Cardiac septum (tissue), 1 donor: ENCODE measurements at regions not wholly inside any gene's neighbourhood (a gene's known extent, or its start where the extent isn't known, plus 50 kb on each side); places are given as distances from the start of the nearest gene placed in this dataset.
A peak's percentile ranks its signal among the peaks of the same experiment; 100 is the strongest.
"Not testable (repeated sequence)": the region's sequence is repeated elsewhere in the genome, so short reads cannot be mapped to it uniquely, and the experiment has no call there.

Experiments used
- DNase-seq: peaks from one replicate; pipeline ENCODE4 v3.0.0-alpha.2; 2020; ENCODE audit warnings: low spot score
- intact Hi-C: fragments of 100-400 bp; cut with DNase I; formaldehyde crosslinking; loops from one replicate; pipeline ENCODE4 v1.14.0; 2022
- donor health status: DM: no; HTN: no; CAD: no.

- intact Hi-C loops, result no loop called here
- DNase-seq, result no peak
Observed at GRCh38 chr20:28562510-28562898, 2695.0 kb upstream of the DEFB115 start.

- DNase-seq, intact Hi-C loops: not testable (repeated sequence)
Observed at GRCh38 chr20:28562899-28563521, 2694.5 kb upstream of the DEFB115 start.

DNA sequence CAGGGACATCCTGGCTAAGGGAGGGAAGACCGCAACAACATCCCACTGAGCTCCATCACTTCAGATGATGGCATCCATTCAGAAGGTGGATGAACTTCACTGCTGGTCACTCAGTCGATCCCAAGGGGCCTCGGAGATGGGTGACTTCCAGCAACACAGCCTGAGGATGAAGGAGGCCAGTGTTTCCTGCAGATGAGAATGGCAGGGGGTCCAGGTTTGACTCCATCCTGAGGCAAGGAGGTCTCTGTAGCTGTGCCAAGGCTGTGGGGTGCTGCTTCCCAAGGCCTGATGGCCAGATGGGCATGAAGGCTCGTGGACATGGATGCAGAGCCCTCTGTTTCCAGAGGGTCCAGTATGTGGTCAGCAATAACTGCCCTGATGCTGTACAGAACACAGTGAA is 2693.4 kb upstream of the DEFB115 start:
- DNase-seq, intact Hi-C loops: not testable (repeated sequence)

DNA sequence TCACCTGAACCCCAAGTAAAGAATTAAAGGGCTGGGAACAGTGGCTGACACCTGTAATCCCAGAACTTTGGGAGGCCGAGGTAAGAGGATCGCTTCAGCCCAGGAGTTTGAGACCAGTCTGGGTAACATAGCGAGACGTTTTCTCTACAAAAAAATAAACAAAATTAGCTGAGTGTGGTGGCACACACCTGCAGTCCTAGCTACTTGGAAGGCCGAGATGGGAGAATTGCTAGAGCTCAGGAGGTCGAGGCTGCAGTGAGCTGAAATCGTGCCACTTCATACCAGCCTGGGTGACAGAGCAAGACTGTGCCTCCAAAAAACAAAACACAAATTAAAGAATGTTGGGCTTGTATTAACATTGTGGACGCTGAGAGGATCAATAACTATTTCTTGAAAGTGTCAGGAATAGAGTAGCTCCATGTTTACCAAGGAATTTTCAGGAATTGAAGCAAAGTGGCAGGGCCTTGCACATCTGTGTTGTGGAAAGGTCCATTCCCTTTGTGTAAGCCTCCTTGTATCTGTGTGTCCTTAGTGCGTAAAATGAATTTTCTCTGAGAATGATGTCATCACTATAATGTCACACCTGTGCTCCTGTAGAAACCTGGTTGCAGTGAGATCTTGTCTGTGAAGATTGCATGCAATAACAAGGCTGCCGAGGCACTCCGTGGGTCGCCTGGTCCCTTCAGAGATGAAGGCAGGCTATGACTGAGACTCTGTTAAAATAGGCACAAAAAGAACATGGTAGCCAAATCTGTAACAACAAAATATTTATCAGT is 2692.6 kb upstream of the DEFB115 start:
- intact Hi-C loops, DNase-seq: not testable (repeated sequence)

DNA sequence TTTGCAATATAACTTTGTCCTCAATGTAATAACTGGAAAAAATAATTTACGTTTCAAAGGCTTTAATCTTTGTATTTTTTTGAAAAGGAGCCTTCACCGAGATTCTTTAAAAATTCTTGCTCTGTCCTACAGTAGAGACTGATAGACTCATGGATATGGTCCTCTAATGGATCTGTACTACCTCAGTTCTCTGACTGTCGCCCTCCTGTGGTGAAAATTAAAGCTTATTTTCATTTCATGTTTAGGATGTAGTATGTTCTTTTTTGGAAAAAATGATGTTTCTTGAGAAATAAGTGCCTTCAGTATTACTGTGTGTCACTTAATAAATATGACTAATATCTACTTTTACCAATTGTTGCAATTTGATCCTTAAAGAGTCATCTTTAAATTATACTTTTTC is 2681.5 kb upstream of the DEFB115 start:
- intact Hi-C loops, DNase-seq: not testable (repeated sequence)

GRCh38 chr20:28591680-28592079 is 2665.8 kb upstream of the DEFB115 start:
- intact Hi-C loops, DNase-seq: not testable (repeated sequence)

- DNase-seq, intact Hi-C loops: not testable (repeated sequence)
Observed at GRCh38 chr20:28593383-28593782, 2664.1 kb upstream of the DEFB115 start.

GRCh38 chr20:28594476-28594875 is 2663.0 kb upstream of the DEFB115 start:
- DNase-seq, intact Hi-C loops: not testable (repeated sequence)

DNA sequence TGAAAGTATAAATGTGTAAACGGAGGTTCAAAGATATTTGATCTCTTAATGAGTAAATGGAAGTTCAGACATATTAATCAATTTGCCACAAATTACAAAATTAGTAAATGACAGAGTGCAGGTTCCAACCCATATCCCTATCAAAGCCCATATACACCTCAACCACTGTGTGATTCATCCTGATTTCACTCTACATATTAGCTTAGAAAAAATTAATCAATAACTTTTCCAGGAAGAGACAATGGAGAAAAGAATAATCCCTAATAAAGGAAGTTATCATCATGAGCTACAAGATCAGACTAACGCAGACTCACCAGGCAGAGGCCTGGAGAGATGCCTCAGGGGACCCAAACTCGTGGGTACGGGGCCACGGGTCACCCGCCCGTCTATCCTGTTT is 2655.5 kb upstream of the DEFB115 start:
- intact Hi-C loops, DNase-seq: not testable (repeated sequence)

GRCh38 chr20:28602403-28603217 is 2654.9 kb upstream of the DEFB115 start:
- intact Hi-C loops, result not testable (repeated sequence)
- peak; percentile 91 for DNase-seq

DNA sequence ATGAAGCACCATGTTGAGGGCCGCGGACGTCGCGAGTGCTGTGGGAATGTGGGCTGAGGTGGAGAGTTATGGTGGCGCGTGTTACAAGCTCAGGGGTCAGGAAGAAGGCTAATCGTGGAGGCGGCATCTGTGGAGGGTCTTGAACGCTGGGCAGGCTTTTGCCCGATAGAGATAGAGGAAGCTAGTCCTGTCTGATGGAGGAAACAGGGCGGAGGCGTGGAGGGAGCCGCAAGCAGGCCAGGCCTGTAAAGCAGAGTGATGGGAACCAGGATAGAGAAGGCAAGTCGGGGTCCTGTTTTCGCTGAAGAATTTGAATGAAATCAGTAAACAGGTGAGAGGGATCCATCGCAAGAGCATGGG is 2654.3 kb upstream of the DEFB115 start:
- DNase-seq, intact Hi-C loops: not testable (repeated sequence)

DNA sequence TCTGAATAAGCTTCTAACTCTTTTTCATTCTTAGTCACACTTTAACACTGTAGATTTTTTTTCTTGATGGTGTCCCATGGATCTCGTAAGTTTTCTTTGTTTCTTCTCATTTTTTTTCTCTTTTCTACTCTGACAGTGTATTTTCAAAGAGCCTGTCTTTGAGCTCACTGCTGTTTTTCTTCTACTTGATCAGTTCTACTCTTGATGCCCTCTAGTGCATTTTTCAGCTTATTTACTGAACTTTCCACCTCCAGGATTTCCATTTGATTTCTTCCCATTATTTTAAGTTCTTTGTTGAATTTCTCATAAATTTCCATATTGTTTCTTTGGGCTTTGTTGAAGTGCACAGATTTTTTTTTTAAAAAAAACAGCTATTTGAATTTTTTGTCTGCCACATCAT is 2641.1 kb upstream of the DEFB115 start:
- intact Hi-C loops, result no loop called here
- no peak for DNase-seq

DNA sequence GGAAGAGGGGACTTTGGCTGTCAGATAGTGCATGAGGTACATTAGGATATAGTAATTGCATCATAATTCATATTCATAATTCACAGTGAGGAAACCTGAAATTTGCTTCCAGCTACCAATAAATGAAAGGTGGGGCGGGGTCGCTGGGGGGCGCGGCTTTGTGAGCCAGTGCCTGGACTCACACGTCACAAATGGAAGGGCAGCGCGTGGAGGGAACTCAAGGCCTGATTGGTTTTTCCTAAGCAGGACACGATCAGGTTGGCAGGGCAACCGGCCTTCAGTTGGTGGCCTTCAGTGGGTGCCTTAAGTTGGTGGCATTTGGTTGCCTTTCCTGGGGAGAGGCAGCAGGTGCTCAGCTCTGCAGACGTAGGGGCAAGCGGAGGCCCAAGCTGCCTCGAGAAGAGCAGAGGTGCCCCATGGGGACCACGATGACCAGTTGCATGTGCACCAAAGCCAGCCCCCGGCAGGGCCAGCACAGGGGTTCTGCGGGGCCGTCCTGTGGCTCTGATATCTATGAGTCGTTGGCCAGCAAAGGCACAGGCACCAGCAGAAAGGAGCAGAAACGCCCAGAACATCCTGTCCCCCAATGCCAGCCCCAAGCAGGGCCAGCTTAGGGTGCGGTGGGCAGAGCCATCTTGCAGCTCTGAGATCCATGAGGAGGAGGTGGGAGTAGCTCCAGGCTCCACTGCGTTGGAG is 2637.4 kb upstream of the DEFB115 start:
- not testable (repeated sequence) for DNase-seq

DNA sequence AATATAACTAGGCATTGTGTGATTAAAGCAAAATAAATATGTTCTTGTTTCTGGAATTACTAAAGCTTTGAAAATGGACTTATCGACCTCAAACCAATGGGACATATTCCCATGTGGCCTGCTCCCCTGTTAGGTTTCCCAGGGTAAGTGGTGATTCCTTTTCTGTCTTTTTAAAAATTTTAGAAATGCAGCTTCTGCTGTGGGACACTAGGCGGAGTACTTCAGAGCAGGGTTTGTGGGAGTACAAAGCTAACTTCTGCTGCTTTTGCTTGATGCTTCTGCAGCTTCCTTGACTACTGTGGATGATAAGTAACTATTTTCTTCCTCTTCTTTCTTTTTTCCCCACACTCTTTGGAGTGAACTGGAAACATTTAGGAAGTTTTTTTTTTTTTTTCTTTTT is 2632.4 kb upstream of the DEFB115 start:
- DNase-seq, intact Hi-C loops: not testable (repeated sequence)

More for the DNA sequence above, 2637.4 kb upstream of the DEFB115 start:
- intact Hi-C loops, result not testable (repeated sequence)

DNA sequence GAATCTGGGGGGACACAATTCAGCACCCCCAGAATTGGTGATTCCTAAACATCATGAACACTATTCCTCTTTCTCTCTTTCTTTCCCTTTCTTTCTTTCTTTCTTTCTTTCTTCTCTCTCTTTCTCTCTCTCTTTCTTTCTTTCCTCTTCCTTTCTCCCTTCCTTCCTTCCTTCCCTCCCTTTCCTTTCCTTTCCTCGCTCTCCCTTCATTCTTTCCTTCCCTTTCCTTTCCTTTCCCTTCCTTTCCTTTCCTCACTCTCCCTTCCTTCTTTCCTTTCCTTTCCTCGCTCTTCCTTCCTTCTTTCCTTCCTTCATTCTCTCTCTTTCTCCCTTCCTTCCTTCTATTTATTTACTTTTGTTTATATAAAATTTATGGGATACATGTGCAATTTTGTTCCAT is 2616.6 kb upstream of the DEFB115 start:
- DNase-seq, intact Hi-C loops: not testable (repeated sequence)
